Thyroid gland (tissue), 4 donors: ENCODE measurements at regions not wholly inside any gene's neighbourhood (a gene's known extent, or its start where the extent isn't known, plus 50 kb on each side); places are given as distances from the start of the nearest gene placed in this dataset.

Experiments
- CTCF ChIP-seq, 6 experiments: fragments of 200-600 bp in 3 of 6; fragments of 450-650 bp in 3 of 6; sonication (generic) in 3 of 6; IDR thresholded peaks; one replicate each; pipeline ENCODE4 v1.5.1; 2016 to 2019; ENCODE audit warnings: antibody characterized with exemption in 6 of 6, mild to moderate bottlenecking in 2 of 6, inconsistent platforms in 1 of 6, moderate library complexity in 1 of 6
- POLR2A ChIP-seq, 2 donors: fragments of 450-650 bp; IDR thresholded peaks; one replicate each; pipeline ENCODE4 v1.6.1; 2017; ENCODE audit warnings: antibody characterized with exemption in 2 of 2, mild to moderate bottlenecking in 2 of 2, moderate library complexity in 1 of 2

- TF ChIP-seq CTCF (IDR thresholded peaks at IDR 0.05) (no peak), POLR2A (IDR thresholded peaks at IDR 0.05) (no peak)
These were observed 128.3 kb upstream of the TBX18 start for GRCh38 chr6:84892671-84893070.
